ENCODE measurements at regions not wholly inside any gene's neighbourhood (a gene's known extent, or its start where the extent isn't known, plus 50 kb on each side); places are given as distances from the start of the nearest gene placed in this dataset.

- Histone ChIP-seq H3K36me3 (ENCODE audit: control insufficient read depth in 1 of 2, insufficient read depth in 2 of 2, low read length in 2 of 2) (no peaks in the 10 kb centered on the region), H4K20me1 (ENCODE audit: insufficient read depth) (no peaks in the 10 kb centered on the region), H3K4me3 (replicated peaks in 1 of 2; ENCODE audit: low read depth in 1 of 2, low read length in 2 of 2) (no peak overlapping the region), H3K9me3 (ENCODE audit: control insufficient read depth in 1 of 2, insufficient read depth in 1 of 2, low read depth in 1 of 2, low read length in 2 of 2) (no peaks in the 10 kb centered on the region), H3K27me3 (ENCODE audit: insufficient read depth, low read length) (peaks cover 72% of the 10 kb centered on the region), H3K4me1 (ENCODE audit: control insufficient read depth in 1 of 2, insufficient read depth in 2 of 2, low read length in 2 of 2) (peaks cover 0 to 6% of the 10 kb centered on the region in 2 experiments; a peak in 2 of 4 replicates), H2AFZ (ENCODE audit: low read depth, low read length, poor library complexity, severe bottlenecking) (no peak overlapping the region), H3K79me2 (ENCODE audit: insufficient read depth, low read length) (no peaks in the 10 kb centered on the region), H3K4me2 (ENCODE audit: low read length) (no peak overlapping the region), H3K9me2 (ENCODE audit: insufficient read depth) (no peaks in the 10 kb centered on the region), H3K9ac (ENCODE audit: low read length) (no peak overlapping the region), H3K27ac (ENCODE audit: low read depth, low read length) (no peak overlapping the region)
- ChIA-PET RAD21 (ENCODE audit: low non-redundant PET in 1 of 2, low total read pairs in 2 of 2, uncharacterized antibody in 2 of 2, unreplicated experiment in 2 of 2) (no interaction called here), POLR2A (no interaction called here), CTCF (no interaction called here)
- TF ChIP-seq REST (IDR thresholded peaks at IDR 0.05; ENCODE audit: low read depth) (no peak), EZH2 (IDR thresholded peaks at IDR 0.05) (no peak), CEBPB (IDR thresholded peaks at IDR 0.05; ENCODE audit: low read depth) (no peak), EGR1 (IDR thresholded peaks at IDR 0.05; ENCODE audit: low read depth) (no peak), ZNF274 (IDR thresholded peaks at IDR 0.05; ENCODE audit: low read depth, low read length) (no peak), ELF1 (IDR thresholded peaks at IDR 0.05; ENCODE audit: borderline replicate concordance, low read depth) (no peak), FOSL1 (IDR thresholded peaks at IDR 0.05; ENCODE audit: low read depth) (no peak), YY1 (IDR thresholded peaks at IDR 0.05; ENCODE audit: extremely low read depth, insufficient replicate concordance, low read depth, low read length) (no peak), SRF (IDR thresholded peaks at IDR 0.05; ENCODE audit: low read depth) (no peak), SIN3A (IDR thresholded peaks at IDR 0.05; ENCODE audit: low read depth) (no peak), CTCF (IDR thresholded peaks at IDR 0.05 in 2 of 3, conservative IDR thresholded peaks at IDR 0.05 in 1 of 3; ENCODE audit: borderline replicate concordance in 1 of 3, insufficient read depth in 1 of 3, low read depth in 2 of 3, low read length in 2 of 3) (no peak), SP1 (IDR thresholded peaks at IDR 0.05; ENCODE audit: low read depth) (no peak), JUND (IDR thresholded peaks at IDR 0.05) (no peak), RAD21 (IDR thresholded peaks at IDR 0.05; ENCODE audit: low read depth) (no peak)
- TF ChIP-seq, protein P1, sequence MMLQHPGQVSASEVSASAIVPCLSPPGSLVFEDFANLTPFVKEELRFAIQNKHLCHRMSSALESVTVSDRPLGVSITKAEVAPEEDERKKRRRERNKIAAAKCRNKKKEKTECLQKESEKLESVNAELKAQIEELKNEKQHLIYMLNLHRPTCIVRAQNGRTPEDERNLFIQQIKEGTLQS (IDR thresholded peaks at IDR 0.05), result no peak
- TF ChIP-seq, protein P2, sequence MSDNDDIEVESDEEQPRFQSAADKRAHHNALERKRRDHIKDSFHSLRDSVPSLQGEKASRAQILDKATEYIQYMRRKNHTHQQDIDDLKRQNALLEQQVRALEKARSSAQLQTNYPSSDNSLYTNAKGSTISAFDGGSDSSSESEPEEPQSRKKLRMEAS (IDR thresholded peaks at IDR 0.05), result no peak
- ATAC-seq (no peak), DNase-seq (ENCODE audit: low read depth, low spot score) (no peak)
- intact Hi-C loops (cut with micrococcal nuclease), result no loop called here
- no TSS peak for BruUV-seq (replicated peaks)
Measured at GRCh38 chr22:49276567-49276966, 551.1 kb downstream of the BRD1 start.
